ENCODE measurements at regions not wholly inside any gene's neighbourhood (a gene's known extent, or its start where the extent isn't known, plus 50 kb on each side); places are given as distances from the start of the nearest gene placed in this dataset.

DNA sequence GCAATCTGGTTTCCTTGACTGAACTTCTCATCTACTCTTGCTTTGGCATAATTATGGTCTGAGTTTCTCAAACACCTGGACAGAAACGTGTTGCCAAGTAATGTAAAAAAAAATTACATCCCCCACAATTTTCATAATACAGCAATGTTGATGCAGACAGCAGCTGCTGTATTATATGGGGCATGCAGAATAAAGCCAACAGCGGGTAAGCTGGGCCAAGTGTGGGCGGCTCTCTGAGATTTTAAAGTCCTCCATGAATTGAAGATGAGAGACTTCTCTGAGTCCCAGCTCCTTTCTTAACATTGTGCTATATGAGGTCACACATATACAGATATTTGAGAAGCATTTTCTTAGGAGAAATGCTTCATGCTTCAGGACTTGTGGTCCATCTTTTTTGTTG lies 881.2 kb downstream of the GALC start:
- Histone ChIP-seq H3K4me3 (ENCODE audit: insufficient read depth, low read length) (no peak overlapping the region), H3K79me2 (ENCODE audit: insufficient read depth, low read length) (no peaks in the 10 kb centered on the region), H3K27ac (ENCODE audit: low read depth, low read length) (no peak overlapping the region), H3K36me3 (ENCODE audit: insufficient read depth, low read length) (no peaks in the 10 kb centered on the region), H3K9me3 (ENCODE audit: low read depth, low read length) (no peaks in the 10 kb centered on the region), H2AFZ (ENCODE audit: low read length) (no peak overlapping the region), H3K4me2 (ENCODE audit: insufficient read depth, low read length) (no peak overlapping the region), H4K20me1 (ENCODE audit: insufficient read depth, low read length) (no peaks in the 10 kb centered on the region), H3K27me3 (ENCODE audit: insufficient read depth, low read length) (no peaks in the 10 kb centered on the region), H3K4me1 (ENCODE audit: insufficient read depth, low read length) (no peaks in the 10 kb centered on the region)
- DNase-seq (ENCODE audit: insufficient read length, low spot score, missing footprints) = no peak
- TF ChIP-seq, protein P1, sequence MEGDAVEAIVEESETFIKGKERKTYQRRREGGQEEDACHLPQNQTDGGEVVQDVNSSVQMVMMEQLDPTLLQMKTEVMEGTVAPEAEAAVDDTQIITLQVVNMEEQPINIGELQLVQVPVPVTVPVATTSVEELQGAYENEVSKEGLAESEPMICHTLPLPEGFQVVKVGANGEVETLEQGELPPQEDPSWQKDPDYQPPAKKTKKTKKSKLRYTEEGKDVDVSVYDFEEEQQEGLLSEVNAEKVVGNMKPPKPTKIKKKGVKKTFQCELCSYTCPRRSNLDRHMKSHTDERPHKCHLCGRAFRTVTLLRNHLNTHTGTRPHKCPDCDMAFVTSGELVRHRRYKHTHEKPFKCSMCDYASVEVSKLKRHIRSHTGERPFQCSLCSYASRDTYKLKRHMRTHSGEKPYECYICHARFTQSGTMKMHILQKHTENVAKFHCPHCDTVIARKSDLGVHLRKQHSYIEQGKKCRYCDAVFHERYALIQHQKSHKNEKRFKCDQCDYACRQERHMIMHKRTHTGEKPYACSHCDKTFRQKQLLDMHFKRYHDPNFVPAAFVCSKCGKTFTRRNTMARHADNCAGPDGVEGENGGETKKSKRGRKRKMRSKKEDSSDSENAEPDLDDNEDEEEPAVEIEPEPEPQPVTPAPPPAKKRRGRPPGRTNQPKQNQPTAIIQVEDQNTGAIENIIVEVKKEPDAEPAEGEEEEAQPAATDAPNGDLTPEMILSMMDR (IDR thresholded peaks at IDR 0.05; ENCODE audit: extremely low read depth, low read depth, low read length) = no peak

- Histone ChIP-seq H3K27me3 (ENCODE audit: insufficient read depth, low read length) (no peaks in the 10 kb centered on the region), H2AFZ (ENCODE audit: low read length) (no peak overlapping the region), H3K9me3 (ENCODE audit: low read depth, low read length) (no peaks in the 10 kb centered on the region), H3K4me2 (ENCODE audit: insufficient read depth, low read length) (no peak overlapping the region), H4K20me1 (ENCODE audit: insufficient read depth, low read length) (no peaks in the 10 kb centered on the region), H3K79me2 (ENCODE audit: insufficient read depth, low read length) (no peaks in the 10 kb centered on the region), H3K27ac (ENCODE audit: low read depth, low read length) (no peak overlapping the region), H3K36me3 (ENCODE audit: insufficient read depth, low read length) (no peaks in the 10 kb centered on the region), H3K4me1 (ENCODE audit: insufficient read depth, low read length) (no peaks in the 10 kb centered on the region), H3K4me3 (ENCODE audit: insufficient read depth, low read length) (no peak overlapping the region)
- TF ChIP-seq, protein P1 (IDR thresholded peaks at IDR 0.05; ENCODE audit: extremely low read depth, low read depth, low read length) = no peak
- no peak for DNase-seq (ENCODE audit: insufficient read length, low spot score, missing footprints)
These were observed 881.9 kb downstream of the GALC start for GRCh38 chr14:87111126-87111525.

- no peaks in the 10 kb centered on the region for H3K79me2 ChIP-seq (ENCODE audit: insufficient read depth, low read length)
- H3K4me2 ChIP-seq (ENCODE audit: insufficient read depth, low read length) = no peak overlapping the region
- no peaks in the 10 kb centered on the region for H4K20me1 ChIP-seq (ENCODE audit: insufficient read depth, low read length)
- H3K4me1 ChIP-seq (ENCODE audit: insufficient read depth, low read length) = no peaks in the 10 kb centered on the region
- H2AFZ ChIP-seq (ENCODE audit: low read length) = no peak overlapping the region
- no peak overlapping the region for H3K27ac ChIP-seq (ENCODE audit: low read depth, low read length)
- TF ChIP-seq, protein P1 (IDR thresholded peaks at IDR 0.05; ENCODE audit: extremely low read depth, low read depth, low read length) = no peak
- no peak overlapping the region for H3K4me3 ChIP-seq (ENCODE audit: insufficient read depth, low read length)
- no peaks in the 10 kb centered on the region for H3K9me3 ChIP-seq (ENCODE audit: low read depth, low read length)
- H3K36me3 ChIP-seq (ENCODE audit: insufficient read depth, low read length) = no peaks in the 10 kb centered on the region
- H3K27me3 ChIP-seq (ENCODE audit: insufficient read depth, low read length) = no peaks in the 10 kb centered on the region
- no peak for DNase-seq (ENCODE audit: insufficient read length, low spot score, missing footprints)
These were observed 883.7 kb downstream of the GALC start for GRCh38 chr14:87109271-87109670.

- no peak overlapping the region for H3K4me2 ChIP-seq (ENCODE audit: insufficient read depth, low read length)
- DNase-seq (ENCODE audit: insufficient read length, low spot score, missing footprints) = no peak
- H3K4me3 ChIP-seq (ENCODE audit: insufficient read depth, low read length) = no peak overlapping the region
- H3K79me2 ChIP-seq (ENCODE audit: insufficient read depth, low read length) = no peaks in the 10 kb centered on the region
- H4K20me1 ChIP-seq (ENCODE audit: insufficient read depth, low read length) = no peaks in the 10 kb centered on the region
- H3K27ac ChIP-seq (ENCODE audit: low read depth, low read length) = no peak overlapping the region
- no peaks in the 10 kb centered on the region for H3K27me3 ChIP-seq (ENCODE audit: insufficient read depth, low read length)
- no peak overlapping the region for H2AFZ ChIP-seq (ENCODE audit: low read length)
- TF ChIP-seq, protein P1 (IDR thresholded peaks at IDR 0.05; ENCODE audit: extremely low read depth, low read depth, low read length) = no peak
- no peaks in the 10 kb centered on the region for H3K4me1 ChIP-seq (ENCODE audit: insufficient read depth, low read length)
- no peaks in the 10 kb centered on the region for H3K9me3 ChIP-seq (ENCODE audit: low read depth, low read length)
- no peaks in the 10 kb centered on the region for H3K36me3 ChIP-seq (ENCODE audit: insufficient read depth, low read length)
These were observed 884.3 kb downstream of the GALC start for GRCh38 chr14:87108726-87109125.
